GM11168 (cell line): ENCODE measurements at regions not wholly inside any gene's neighbourhood (a gene's known extent, or its start where the extent isn't known, plus 50 kb on each side); places are given as distances from the start of the nearest gene placed in this dataset.
"Not testable (repeated sequence)": the region's sequence is repeated elsewhere in the genome, so short reads cannot be mapped to it uniquely, and the experiment has no call there.

ENCODE experiments used
- in situ Hi-C: fragments of 300-500 bp; cut with MboI; formaldehyde crosslinking; loops from one replicate; pipeline ENCODE4 v1.12.0; 2022; ENCODE audit warnings: low sequenced_read_pairs; ENCODE audit not compliant: unreplicated experiment

GRCh38 chr12:19759227-19759626 lies 319.9 kb downstream of the AEBP2 start:
- in situ Hi-C loops, result no loop called here

GRCh38 chr12:19760611-19761010 lies 321.3 kb downstream of the AEBP2 start:
- in situ Hi-C loops, result no loop called here

GRCh38 chr12:19761463-19761862 lies 322.2 kb downstream of the AEBP2 start:
- in situ Hi-C loops, result no loop called here

GRCh38 chr12:19763488-19763887 lies 324.2 kb downstream of the AEBP2 start:
- in situ Hi-C loops, result no loop called here

GRCh38 chr12:19764408-19764807 lies 325.1 kb downstream of the AEBP2 start:
- in situ Hi-C loops, result no loop called here

- in situ Hi-C loops, result no loop called here
Observed at GRCh38 chr12:19771858-19772257, 332.6 kb downstream of the AEBP2 start.

GRCh38 chr12:19772776-19773175 lies 333.5 kb downstream of the AEBP2 start:
- in situ Hi-C loops, result no loop called here

- in situ Hi-C loops, result no loop called here
Observed at GRCh38 chr12:19775241-19775640, 335.9 kb downstream of the AEBP2 start.

GRCh38 chr12:19775976-19776375 lies 336.7 kb downstream of the AEBP2 start:
- in situ Hi-C loops, result not testable (repeated sequence)

- in situ Hi-C loops, result no loop called here
Observed at GRCh38 chr12:19778172-19778571, 338.9 kb downstream of the AEBP2 start.

GRCh38 chr12:19778797-19779196 lies 339.5 kb downstream of the AEBP2 start:
- in situ Hi-C loops, result no loop called here

- in situ Hi-C loops, result no loop called here
Observed at GRCh38 chr12:19779395-19780056, 340.2 kb downstream of the AEBP2 start.

GRCh38 chr12:19780460-19780859 lies 341.2 kb downstream of the AEBP2 start:
- in situ Hi-C loops, result no loop called here

GRCh38 chr12:19783547-19784444 lies 344.5 kb downstream of the AEBP2 start:
- in situ Hi-C loops, result no loop called here

- in situ Hi-C loops, result no loop called here
Observed at GRCh38 chr12:19792028-19792427, 352.7 kb downstream of the AEBP2 start.

- in situ Hi-C loops, result no loop called here
Observed at GRCh38 chr12:19794116-19794515, 354.8 kb downstream of the AEBP2 start.

GRCh38 chr12:19799216-19799615 lies 359.9 kb downstream of the AEBP2 start:
- in situ Hi-C loops, result no loop called here

GRCh38 chr12:19799895-19800602 lies 360.8 kb downstream of the AEBP2 start:
- in situ Hi-C loops, result no loop called here

- in situ Hi-C loops, result no loop called here
Observed at GRCh38 chr12:19800884-19801283, 361.6 kb downstream of the AEBP2 start.

- in situ Hi-C loops, result no loop called here
Observed at GRCh38 chr12:19801941-19802340, 362.6 kb downstream of the AEBP2 start.

GRCh38 chr12:19802915-19803314 lies 363.6 kb downstream of the AEBP2 start:
- in situ Hi-C loops, result no loop called here
